Transverse colon (tissue), 3 donors: ENCODE measurements at regions not wholly inside any gene's neighbourhood (a gene's known extent, or its start where the extent isn't known, plus 50 kb on each side); places are given as distances from the start of the nearest gene placed in this dataset.

Experiments
- CTCF ChIP-seq, 5 experiments: fragments of 200-600 bp in 3 of 5; fragments of 450-650 bp in 2 of 5; sonication (generic) in 3 of 5; IDR thresholded peaks; 1 replicate in 2 of 5; 2 replicates in 3 of 5; pipeline ENCODE4 v1.5.1; 2016 to 2017; ENCODE audit warnings: antibody characterized with exemption in 5 of 5, inconsistent platforms in 3 of 5, mild to moderate bottlenecking in 2 of 5, moderate library complexity in 1 of 5
- EP300 ChIP-seq: sonication (generic); formaldehyde crosslinking; IDR thresholded peaks from one replicate; pipeline ENCODE4 v1.6.1; 2017; ENCODE audit warnings: antibody characterized with exemption, low read depth

- no peak for TF ChIP-seq EP300
- TF ChIP-seq CTCF (IDR thresholded peaks at IDR 0.05), result no peak
These were observed 462.6 kb upstream of the TMEFF2 start for GRCh38 chr2:192657362-192657761.
